ENCODE measurements at regions not wholly inside any gene's neighbourhood (a gene's known extent, or its start where the extent isn't known, plus 50 kb on each side); places are given as distances from the start of the nearest gene placed in this dataset.

- DNase-seq: no peak
- no peak overlapping the region for H3K27ac Mint-ChIP-seq (ENCODE audit: unreplicated experiment)
- no peaks in the 10 kb centered on the region for H3K4me1 Mint-ChIP-seq (ENCODE audit: low read depth, unreplicated experiment)
- H3K9me3 Mint-ChIP-seq (ENCODE audit: low read depth, unreplicated experiment): peaks cover 3% of the 10 kb centered on the region
- intact Hi-C loops (cut with micrococcal nuclease; ENCODE audit: unreplicated experiment): no loop called here
- H3K27me3 Mint-ChIP-seq (ENCODE audit: unreplicated experiment): no peaks in the 10 kb centered on the region
- BruUV-seq (replicated peaks): no TSS peak
- no peaks in the 10 kb centered on the region for H3K36me3 Mint-ChIP-seq (ENCODE audit: insufficient read depth, unreplicated experiment)
- TF ChIP-seq CTCF (IDR thresholded peaks at IDR 0.05; ENCODE audit: unreplicated experiment): no peak
- CTCF ChIA-PET: interaction anchor here (0.6 kb wide), 1 partner anchor 309 kb away, joined by 7 read pairs; no protein-coding TSS in a partner anchor
- H3K4me3 Mint-ChIP-seq (ENCODE audit: low read depth, unreplicated experiment): no peak overlapping the region
Measured at GRCh38 chr6:119541132-119541905, 191.8 kb upstream of the MAN1A1 start.

GRCh38 chr6:119540417-119540816 is 190.9 kb upstream of the MAN1A1 start:
- CTCF ChIA-PET: interaction anchor here (0.6 kb wide), 1 partner anchor 310 kb away, joined by 7 read pairs; no protein-coding TSS in a partner anchor
- Mint-ChIP-seq H3K27me3 (ENCODE audit: unreplicated experiment) (no peaks in the 10 kb centered on the region), H3K9me3 (ENCODE audit: low read depth, unreplicated experiment) (peaks cover 3% of the 10 kb centered on the region), H3K27ac (ENCODE audit: unreplicated experiment) (no peak overlapping the region), H3K36me3 (ENCODE audit: insufficient read depth, unreplicated experiment) (no peaks in the 10 kb centered on the region), H3K4me3 (ENCODE audit: low read depth, unreplicated experiment) (no peak overlapping the region), H3K4me1 (ENCODE audit: low read depth, unreplicated experiment) (no peaks in the 10 kb centered on the region)
- intact Hi-C loops (cut with micrococcal nuclease; ENCODE audit: unreplicated experiment): no loop called here
- DNase-seq: no peak
- no TSS peak for BruUV-seq (replicated peaks)
- TF ChIP-seq CTCF (IDR thresholded peaks at IDR 0.05; ENCODE audit: unreplicated experiment): no peak

GRCh38 chr6:119539066-119539746 is 189.6 kb upstream of the MAN1A1 start:
- no peaks in the 10 kb centered on the region for H3K27me3 Mint-ChIP-seq (ENCODE audit: unreplicated experiment)
- TF ChIP-seq CTCF (IDR thresholded peaks at IDR 0.05; ENCODE audit: unreplicated experiment): no peak
- BruUV-seq (replicated peaks): no TSS peak
- no peaks in the 10 kb centered on the region for H3K36me3 Mint-ChIP-seq (ENCODE audit: insufficient read depth, unreplicated experiment)
- no peak for DNase-seq
- intact Hi-C loops (cut with micrococcal nuclease; ENCODE audit: unreplicated experiment): no loop called here
- H3K27ac Mint-ChIP-seq (ENCODE audit: unreplicated experiment): no peak overlapping the region
- no peaks in the 10 kb centered on the region for H3K4me1 Mint-ChIP-seq (ENCODE audit: low read depth, unreplicated experiment)
- CTCF ChIA-PET: no interaction called here
- H3K9me3 Mint-ChIP-seq (ENCODE audit: low read depth, unreplicated experiment): peaks cover 3% of the 10 kb centered on the region
- no peak overlapping the region for H3K4me3 Mint-ChIP-seq (ENCODE audit: low read depth, unreplicated experiment)

- Mint-ChIP-seq H3K27ac (ENCODE audit: unreplicated experiment) (no peak overlapping the region), H3K4me3 (ENCODE audit: low read depth, unreplicated experiment) (no peak overlapping the region), H3K36me3 (ENCODE audit: insufficient read depth, unreplicated experiment) (no peaks in the 10 kb centered on the region), H3K4me1 (ENCODE audit: low read depth, unreplicated experiment) (no peaks in the 10 kb centered on the region), H3K9me3 (ENCODE audit: low read depth, unreplicated experiment) (peaks cover 3% of the 10 kb centered on the region), H3K27me3 (ENCODE audit: unreplicated experiment) (no peaks in the 10 kb centered on the region)
- CTCF ChIA-PET: no interaction called here
- no TSS peak for BruUV-seq (replicated peaks)
- intact Hi-C loops (cut with micrococcal nuclease; ENCODE audit: unreplicated experiment): no loop called here
- no peak for DNase-seq
- TF ChIP-seq CTCF (IDR thresholded peaks at IDR 0.05; ENCODE audit: unreplicated experiment): no peak
Measured at GRCh38 chr6:119536666-119537065, 187.1 kb upstream of the MAN1A1 start.

Data from Calu3 (cell line).